Epidermal melanocyte (primary cell): ENCODE measurements at regions not wholly inside any gene's neighbourhood (a gene's known extent, or its start where the extent isn't known, plus 50 kb on each side); places are given as distances from the start of the nearest gene placed in this dataset.

Experiments used
- DNase-seq: peaks from one replicate; pipeline ENCODE4 v3.0.0; 2011; ENCODE audit warnings: low spot score; ENCODE audit not compliant: insufficient read length

GRCh38 chr2:177153805-177154204 lies 58.8 kb upstream of the HNRNPA3 start:
- no peak for DNase-seq

GRCh38 chr2:177154809-177155208 lies 57.8 kb upstream of the HNRNPA3 start:
- DNase-seq, result no peak

- no peak for DNase-seq
Measured at GRCh38 chr2:177155631-177156030, 57.0 kb upstream of the HNRNPA3 start.

DNA sequence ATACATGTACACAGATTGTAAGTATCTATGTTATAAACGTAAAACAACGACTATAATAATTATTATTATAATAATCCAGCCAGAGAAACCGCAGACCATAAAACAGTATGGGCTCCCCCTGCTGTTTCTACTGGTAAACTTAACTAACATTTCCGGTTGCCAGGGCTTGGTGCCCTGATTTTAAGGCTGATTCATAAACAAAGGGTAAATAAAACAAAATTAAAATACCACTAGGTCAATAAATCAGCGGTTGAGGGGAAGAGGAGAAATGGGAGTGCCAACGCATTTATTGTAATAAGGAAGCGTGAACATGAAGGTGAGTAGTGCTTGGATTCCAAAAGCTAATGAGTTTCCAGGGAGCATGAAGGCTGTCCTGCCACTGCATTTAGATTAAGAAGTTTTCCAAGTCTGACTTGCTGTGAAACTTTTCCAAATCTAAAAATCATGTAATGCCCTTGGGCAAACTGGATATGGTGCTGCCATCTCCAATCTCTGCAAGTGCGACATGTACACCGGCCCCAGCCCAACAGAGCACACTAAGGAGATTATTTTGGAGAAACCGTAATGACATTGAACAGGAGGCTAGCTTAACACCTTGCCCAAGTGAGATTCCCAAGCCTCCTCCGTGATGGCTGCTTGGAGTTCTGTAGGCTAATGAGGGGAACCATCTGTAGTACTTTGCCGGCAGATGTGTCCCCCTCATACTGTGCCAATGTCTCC lies 50.7 kb upstream of the HNRNPA3 start:
- no peak for DNase-seq
